Activated CD4-positive, CD25-positive, alpha-beta regulatory T cell treated with anti-CD3 and anti-CD28 coated beads, Interleukin-2, amount 50 U/mL, for 24 hours (primary cell): ENCODE measurements at regions not wholly inside any gene's neighbourhood (a gene's known extent, or its start where the extent isn't known, plus 50 kb on each side); places are given as distances from the start of the nearest gene placed in this dataset.
"Not testable (repeated sequence)": the region's sequence is repeated elsewhere in the genome, so short reads cannot be mapped to it uniquely, and the experiment has no call there.

Experiments
- ATAC-seq, 2 donors: fragments of 150-1000 bp; cut with Tn5 transposase; one replicate each; pipeline ENCODE4 v1.10.0; 2021; ENCODE audit warnings: mild to moderate bottlenecking in 1 of 2, moderate library complexity in 1 of 2

DNA sequence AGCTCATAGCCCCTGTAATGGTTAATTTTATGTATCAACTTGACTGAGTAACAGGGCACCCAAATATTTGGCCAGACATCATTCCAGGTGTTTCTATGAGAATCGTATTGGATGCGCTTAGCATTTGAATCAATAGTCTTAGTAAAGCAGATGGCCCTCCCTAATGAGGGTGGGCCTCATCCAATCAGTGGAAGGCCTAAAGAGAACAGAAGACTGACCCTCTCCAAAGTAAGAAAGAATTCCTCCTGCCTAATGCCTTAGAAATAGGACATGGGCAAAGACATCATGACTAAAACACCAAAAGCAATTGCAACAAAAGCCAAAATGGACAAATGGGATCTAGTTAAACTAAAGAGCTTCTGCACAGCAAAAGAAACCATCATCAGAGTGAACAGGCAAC lies 352.5 kb upstream of the SASH1 start:
- no peak for ATAC-seq

DNA sequence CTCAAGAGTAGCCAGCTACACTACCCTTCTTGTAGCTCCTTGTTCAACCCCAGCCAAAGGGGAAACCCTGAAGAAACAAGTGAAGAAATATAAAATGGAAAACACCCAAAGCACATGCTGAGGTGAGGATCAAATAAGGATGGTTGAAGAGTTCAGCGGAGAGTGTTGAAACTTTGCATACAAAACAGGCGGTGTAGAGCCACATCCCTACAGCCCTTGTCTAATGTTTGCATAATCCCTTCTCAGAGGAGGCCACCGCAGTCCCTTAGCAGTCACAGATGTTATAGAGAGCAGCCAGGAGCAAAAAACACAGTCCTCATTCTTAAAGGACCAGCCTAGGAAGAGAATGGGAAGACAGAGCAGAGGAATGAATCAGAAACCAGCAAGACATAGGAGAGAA lies 350.7 kb upstream of the SASH1 start:
- ATAC-seq: no peak

GRCh38 chr6:147999001-147999540 lies 343.6 kb upstream of the SASH1 start:
- no peak for ATAC-seq

GRCh38 chr6:148001844-148002642 lies 340.6 kb upstream of the SASH1 start:
- ATAC-seq: no peak

DNA sequence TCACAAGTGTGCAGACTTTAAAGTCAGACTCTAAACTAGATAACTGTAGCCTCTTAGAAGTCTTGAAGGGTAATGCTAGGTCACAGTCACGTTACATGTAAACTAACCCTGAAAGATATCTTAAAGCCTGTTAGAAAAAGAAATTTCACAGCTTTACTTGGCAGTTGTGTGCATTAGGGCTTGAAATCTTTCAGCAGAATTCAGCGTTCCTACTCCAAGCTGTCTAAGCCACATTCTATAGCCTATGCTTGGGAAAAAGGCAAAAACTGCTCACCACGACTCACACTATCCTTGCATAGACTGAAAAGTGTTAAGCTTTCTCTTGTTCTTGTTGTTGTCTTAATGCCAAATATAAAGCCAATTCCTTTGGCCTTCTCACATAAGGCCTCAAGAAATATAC lies 338.0 kb upstream of the SASH1 start:
- no peak for ATAC-seq

- ATAC-seq: no peak
These were observed 336.8 kb upstream of the SASH1 start for GRCh38 chr6:148005806-148006205.

DNA sequence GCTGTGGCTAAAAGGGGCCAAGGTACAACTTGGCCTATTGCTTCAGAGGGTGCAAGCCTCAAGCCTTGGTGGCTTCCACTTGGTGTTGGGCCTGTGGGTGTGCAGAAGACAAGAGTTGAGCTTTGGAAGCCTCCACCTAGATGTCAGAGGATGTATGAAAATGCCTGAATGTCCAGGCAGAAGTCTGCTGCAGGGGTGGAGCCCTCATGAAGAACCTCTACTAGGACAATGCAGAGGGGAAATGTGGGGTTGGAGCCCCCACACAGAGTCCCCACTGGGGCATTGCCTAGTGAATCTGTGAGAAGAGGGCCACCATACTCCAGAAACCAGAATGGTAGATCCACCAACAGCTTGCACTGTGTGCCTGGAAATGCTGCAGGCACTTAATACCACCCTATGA lies 332.1 kb upstream of the SASH1 start:
- not testable (repeated sequence) for ATAC-seq

DNA sequence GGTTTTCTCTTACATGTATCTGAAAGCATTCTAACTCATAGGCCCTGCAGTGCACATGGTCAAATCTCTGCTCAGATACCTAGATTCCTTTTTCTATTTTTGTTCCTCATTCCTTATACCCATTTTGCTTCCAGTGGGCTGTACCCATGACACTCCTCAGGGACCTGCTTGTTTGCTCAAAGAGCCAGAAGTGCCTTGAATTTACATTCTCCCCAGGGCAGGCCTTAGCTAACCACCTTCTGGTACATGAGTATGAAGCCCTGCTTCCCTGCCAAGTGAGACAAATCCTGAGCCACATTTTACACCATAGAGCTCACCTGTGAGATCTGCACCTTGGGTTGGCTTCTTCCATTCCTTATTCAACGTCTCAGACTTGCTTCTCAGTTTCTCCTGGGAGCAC lies 326.6 kb upstream of the SASH1 start:
- ATAC-seq: no peak

DNA sequence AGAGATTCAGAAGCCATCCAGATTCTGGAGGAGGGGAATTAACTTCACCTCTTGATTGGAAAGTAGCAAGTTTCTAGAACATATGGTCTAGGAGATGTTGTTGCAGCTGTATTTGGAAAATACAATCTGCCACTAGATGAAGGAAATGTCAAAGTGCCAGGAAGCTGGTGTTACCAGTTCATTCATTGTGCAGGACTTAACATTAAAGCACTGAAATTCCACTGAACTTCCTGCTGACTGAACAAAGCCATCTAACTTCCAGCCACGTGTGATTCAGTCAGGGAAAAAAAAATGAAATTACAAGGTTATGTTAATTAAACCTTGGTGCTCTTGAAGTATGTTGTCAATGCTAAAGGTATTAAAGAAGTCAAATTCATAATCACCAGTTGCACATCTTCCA lies 321.5 kb upstream of the SASH1 start:
- ATAC-seq: no peak

- ATAC-seq: no peak
These were observed 320.9 kb upstream of the SASH1 start for GRCh38 chr6:148021699-148022098.

GRCh38 chr6:148022279-148022678 lies 320.4 kb upstream of the SASH1 start:
- ATAC-seq: not testable (repeated sequence)

GRCh38 chr6:148027201-148027600 lies 315.4 kb upstream of the SASH1 start:
- no peak for ATAC-seq

- no peak for ATAC-seq
These were observed 306.7 kb upstream of the SASH1 start for GRCh38 chr6:148035806-148036390.

DNA sequence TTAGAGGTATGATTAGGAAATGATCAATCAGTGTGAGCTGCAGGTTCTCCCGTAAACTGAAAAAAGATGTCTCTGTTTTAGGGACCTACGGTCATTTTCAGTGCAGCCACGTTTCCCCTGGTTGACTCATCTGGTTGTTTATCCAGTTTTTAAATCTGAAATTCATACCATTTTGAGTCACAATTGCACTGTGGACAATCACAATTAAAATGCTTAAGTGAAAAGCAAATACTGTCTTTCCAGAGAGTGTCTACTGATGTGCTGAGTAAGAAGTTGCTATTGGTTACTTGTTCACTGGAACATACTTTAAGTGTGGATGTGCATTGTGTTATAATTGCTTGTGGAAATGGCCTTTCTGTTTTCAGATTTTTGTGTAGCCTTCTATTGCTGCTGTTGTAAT lies 305.1 kb upstream of the SASH1 start:
- ATAC-seq: no peak

GRCh38 chr6:148041546-148041945 lies 301.1 kb upstream of the SASH1 start:
- no peak for ATAC-seq

DNA sequence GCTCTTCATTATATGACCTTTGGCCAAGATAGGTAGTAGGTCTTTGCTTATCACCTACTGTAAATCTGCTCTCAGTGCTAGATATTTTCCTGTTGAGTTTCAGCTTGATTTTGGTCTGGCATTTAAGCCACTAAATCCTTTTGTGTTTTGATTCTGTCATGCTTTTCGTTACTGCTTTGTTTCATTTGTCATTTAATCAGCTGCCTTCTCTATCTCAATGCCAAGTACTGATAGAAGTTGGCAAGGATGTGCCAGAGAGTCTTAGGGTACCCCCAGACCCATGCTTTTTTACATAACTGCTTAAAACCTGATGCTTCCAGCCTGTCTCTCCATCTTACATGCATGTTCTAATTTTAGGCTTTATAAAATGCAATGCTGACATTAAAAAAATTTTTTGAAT lies 300.1 kb upstream of the SASH1 start:
- no peak for ATAC-seq

- ATAC-seq: no peak
These were observed 298.3 kb upstream of the SASH1 start for GRCh38 chr6:148044261-148044751.

DNA sequence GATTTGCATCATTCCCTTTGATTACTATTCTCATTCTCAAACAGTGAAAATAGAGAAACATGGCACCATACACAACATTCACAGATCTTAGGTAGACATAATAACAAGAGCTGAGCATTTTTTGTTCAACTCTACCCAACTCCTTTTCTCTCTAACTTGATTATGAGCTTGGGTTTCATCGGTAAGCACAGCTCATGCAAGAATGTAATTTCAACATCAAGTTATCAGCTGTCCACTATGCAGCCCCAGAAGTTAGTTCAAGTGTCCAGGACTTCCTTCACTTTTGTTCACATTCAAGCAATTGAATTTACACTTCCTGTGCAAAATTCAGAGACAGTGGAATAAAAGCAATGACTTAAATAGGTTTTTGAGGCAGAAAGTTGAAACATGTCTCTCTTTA lies 297.7 kb upstream of the SASH1 start:
- no peak for ATAC-seq

GRCh38 chr6:148053209-148053608 lies 289.4 kb upstream of the SASH1 start:
- no peak for ATAC-seq

- ATAC-seq: no peak
These were observed 288.8 kb upstream of the SASH1 start for GRCh38 chr6:148053796-148054195.

- no peak for ATAC-seq
These were observed 288.4 kb upstream of the SASH1 start for GRCh38 chr6:148054219-148054618.

- no peak for ATAC-seq
These were observed 287.2 kb upstream of the SASH1 start for GRCh38 chr6:148055419-148055818.

DNA sequence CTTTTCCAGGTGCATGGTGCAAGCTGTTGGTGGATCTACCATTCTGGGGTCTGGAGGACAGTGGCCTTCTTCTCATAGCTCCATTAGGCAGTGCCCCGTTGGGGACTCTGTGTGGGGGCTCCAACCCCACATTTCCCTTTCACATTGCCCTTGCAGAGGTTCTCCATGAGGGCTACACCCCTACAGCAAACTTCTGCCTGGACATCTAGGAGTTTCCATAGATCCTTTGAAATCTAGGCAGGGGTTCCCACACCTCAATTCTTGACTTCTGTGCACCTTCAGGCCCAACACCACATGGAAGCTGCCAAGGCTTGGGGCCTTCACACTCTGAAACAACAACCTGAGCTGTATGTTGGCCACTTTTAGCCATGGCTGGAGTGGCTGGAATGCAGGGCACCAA lies 282.8 kb upstream of the SASH1 start:
- no peak for ATAC-seq

- ATAC-seq: no peak
These were observed 278.1 kb upstream of the SASH1 start for GRCh38 chr6:148064406-148065134.
